Pancreas (tissue), 10 donors: ENCODE measurements at regions not wholly inside any gene's neighbourhood (a gene's known extent, or its start where the extent isn't known, plus 50 kb on each side); places are given as distances from the start of the nearest gene placed in this dataset.

ENCODE experiments used
- ATAC-seq, 4 donors: fragments of 200-7000 bp; cut with Tn5 transposase; one replicate each; pipeline versions ENCODE4 v1.8.0 to v1.9.1; 2020; ENCODE audit warnings: mild to moderate bottlenecking in 4 of 4, moderate library complexity in 4 of 4
- DNase-seq, 6 donors: peaks; one replicate each; pipeline ENCODE4 v3.0.0-alpha.2; 2020
- FAIRE-seq: peaks from 2 replicates; lab custom pipeline; 2012; peaks lifted over from hg19 to GRCh38; lab: Jason Lieb, UNC
- H3K27ac ChIP-seq, 4 donors: fragments of 200-600 bp; sonication (generic); 1 replicate in 3 of 4; 2 replicates in 1 of 4; pipeline versions ENCODE4 v1.5.0 to v1.8.0; 2020
- H3K27me3 ChIP-seq, 4 donors: fragments of 200-600 bp; one replicate each; pipeline ENCODE4 v1.8.0; 2021
- H3K36me3 ChIP-seq, 3 donors: fragments of 200-600 bp; sonication (generic) in 1 of 3; one replicate each; pipeline versions ENCODE4 v1.5.0 to v1.8.0; 2020 to 2021
- H3K4me1 ChIP-seq, 3 donors: fragments of 200-600 bp; one replicate each; pipeline ENCODE4 v1.8.0; 2021
- H3K4me3 ChIP-seq, 4 donors: fragments of 200-600 bp; sonication (generic) in 2 of 4; one replicate each; pipeline versions ENCODE4 v1.5.0 to v1.8.0; 2020 to 2021
- H3K9me3 ChIP-seq, 4 donors: fragments of 200-600 bp; one replicate each; pipeline ENCODE4 v1.8.0; 2021
- CTCF ChIP-seq, 4 donors: fragments of 200-600 bp; sonication (generic) in 3 of 4; IDR thresholded peaks; one replicate each; pipeline versions ENCODE4 v1.5.0 to v1.8.0; 2021; ENCODE audit warnings: antibody characterized with exemption in 4 of 4
- WGBS, 2 donors: extraction: QIAGEN DNeasy Blood & Tissue Kit; methylation state at CpG; one replicate each; pipeline ENCODE4 v1.1.7; 2013; 5-methylcytosine and 5-hydroxymethylcytosine counted together
- intact Hi-C, 3 donors: fragments of 100-400 bp; cut with DNase I; formaldehyde crosslinking; loops; one replicate each; pipeline versions ENCODE4 v1.11.1 to v1.14.2; 2022
- donor health status: healthy with polysubstance abuse.
- donor health status: DM: no; HTN: no; CAD: no; lungs with moderate emphysema.
- donor health status: DM: no; HTN: no; CAD: no.
- donor health status: control.
- donor health status: control.
- donor health status: Bipolar disorder and iron deficiency.
- donor health status: DM: yes; HTN: yes; CAD: no.
- donor health status: DM: no; HTN: no; CAD: no.
- donor health status: DM: no; HTN: no; CAD: no.
- donor health status: DM: yes; HTN: yes; CAD: no.

DNA sequence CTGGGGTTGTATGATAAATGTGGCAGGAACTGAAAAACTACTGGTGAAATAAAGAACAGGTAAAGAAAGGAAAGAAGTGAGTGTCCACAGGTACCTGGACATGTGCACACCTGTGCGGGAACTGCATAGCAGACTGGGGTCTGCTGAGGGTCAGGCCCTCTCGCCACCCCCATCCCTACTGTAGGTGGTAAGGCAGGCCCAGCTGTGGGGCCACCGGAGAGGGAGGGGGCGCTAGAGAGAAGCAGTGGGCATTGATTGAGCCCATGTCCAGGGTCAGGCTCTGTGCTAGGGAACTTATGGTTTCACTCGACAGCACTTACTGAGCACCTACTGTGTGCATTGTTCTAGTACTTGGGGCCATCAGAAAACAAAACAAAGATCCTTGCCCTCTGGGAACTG, 400.5 kb downstream of the MATN1 start:
- Histone ChIP-seq H3K27ac (no peak overlapping the region), H3K9me3 (no peaks in the 10 kb centered on the region), H3K4me3 (no peak overlapping the region), H3K4me1 (no peaks in the 10 kb centered on the region), H3K36me3 (no peaks in the 10 kb centered on the region), H3K27me3 (no peaks in the 10 kb centered on the region)
- no peak for DNase-seq
- TF ChIP-seq CTCF (IDR thresholded peaks at IDR 0.05) = no peak
- WGBS, 2 donors = 51 to 66% methylated on average over 5 of the region's 5 CpGs
- intact Hi-C loops = no loop called here
- FAIRE-seq = no peak
- no peak for ATAC-seq

- no peak for FAIRE-seq
- no peak for TF ChIP-seq CTCF (IDR thresholded peaks at IDR 0.05)
- Histone ChIP-seq H3K4me3 (no peak overlapping the region), H3K27me3 (no peaks in the 10 kb centered on the region), H3K36me3 (no peaks in the 10 kb centered on the region), H3K9me3 (no peaks in the 10 kb centered on the region), H3K4me1 (no peaks in the 10 kb centered on the region), H3K27ac (no peak overlapping the region)
- WGBS, 2 donors = 56 to 61% methylated on average over 10 of the region's 10 CpGs
- no peak for ATAC-seq
- DNase-seq = peak in 1 of 6 donors; percentile 3
- intact Hi-C loops = no loop called here
These were observed 401.2 kb downstream of the MATN1 start for GRCh38 chr1:30321996-30322858.

- Histone ChIP-seq H3K36me3 (no peaks in the 10 kb centered on the region), H3K27ac (no peak overlapping the region), H3K9me3 (no peaks in the 10 kb centered on the region), H3K27me3 (no peaks in the 10 kb centered on the region), H3K4me1 (no peaks in the 10 kb centered on the region), H3K4me3 (no peak overlapping the region)
- no peak for TF ChIP-seq CTCF (IDR thresholded peaks at IDR 0.05)
- 51 to 56% methylated on average over 13 of the region's 13 CpGs for WGBS, 2 donors
- intact Hi-C loops = no loop called here
- DNase-seq (no peak), FAIRE-seq (no peak), ATAC-seq (peak in 2 of 4 donors; percentile 18 to 34)
These were observed 402.0 kb downstream of the MATN1 start for GRCh38 chr1:30321246-30321910.

GRCh38 chr1:30320581-30320890, 402.8 kb downstream of the MATN1 start:
- no peak overlapping the region for H3K27ac ChIP-seq
- H3K27me3 ChIP-seq = no peaks in the 10 kb centered on the region
- 17 to 34% methylated on average over 2 of the region's 2 CpGs for WGBS, 2 donors
- intact Hi-C loops = no loop called here
- no peaks in the 10 kb centered on the region for H3K4me1 ChIP-seq
- FAIRE-seq (no peak), ATAC-seq (no peak), DNase-seq (no peak)
- TF ChIP-seq CTCF (IDR thresholded peaks at IDR 0.05) = no peak
- H3K36me3 ChIP-seq = no peaks in the 10 kb centered on the region
- H3K9me3 ChIP-seq = no peaks in the 10 kb centered on the region
- no peak overlapping the region for H3K4me3 ChIP-seq
